ACHN (cell line): ENCODE measurements at regions not wholly inside any gene's neighbourhood (a gene's known extent, or its start where the extent isn't known, plus 50 kb on each side); places are given as distances from the start of the nearest gene placed in this dataset.

Experiments used
- DNase-seq: peaks from one replicate; pipeline ENCODE4 v3.0.0-alpha.2; 2015
- in situ Hi-C: cut with HindIII; loops from 2 replicates; pipeline ENCODE4 v1.10.0; 2017; ENCODE audit warnings: low sequenced_read_pairs, low pct_ligation_motif_present, low pct_unique_long_range_greater_than_20kb

DNA sequence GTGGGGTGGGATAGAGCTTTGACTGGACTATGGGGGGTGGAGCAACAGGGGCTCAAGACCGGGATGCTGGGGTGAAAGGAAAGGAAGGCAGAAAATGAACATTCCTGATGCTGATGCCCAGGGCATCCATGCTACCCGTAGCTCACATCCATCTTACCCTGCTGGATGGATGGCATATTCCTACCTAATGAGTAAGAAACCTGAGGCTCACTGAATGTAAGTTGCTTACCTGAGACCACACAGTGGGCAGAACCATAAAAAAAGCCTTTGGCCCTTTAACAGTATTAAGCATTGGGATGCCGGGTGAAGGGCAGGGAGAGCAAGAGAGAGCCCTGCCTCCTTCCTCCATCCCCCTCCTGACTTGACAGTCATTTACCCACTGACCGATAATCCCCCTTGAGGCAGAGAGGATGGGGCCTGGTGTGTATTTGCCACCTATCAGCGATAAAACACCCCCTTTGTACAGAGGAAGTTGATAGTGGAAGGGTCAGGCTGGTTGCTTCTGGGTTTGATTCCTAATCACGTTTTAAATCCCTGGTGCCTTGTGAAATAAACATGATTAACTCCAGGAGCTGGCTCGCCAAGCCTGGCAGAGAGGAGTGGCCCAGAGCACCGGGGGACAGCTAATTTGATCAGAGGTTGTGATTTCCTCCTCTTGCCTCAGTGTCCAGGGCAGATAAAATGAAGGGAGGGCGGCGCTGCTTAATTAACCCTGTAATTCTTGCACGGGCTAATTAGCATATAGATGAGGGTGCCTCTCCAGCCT lies 105.9 kb upstream of the HS6ST1 start:
- DNase-seq, result no peak
- in situ Hi-C loops, result no loop called here

DNA sequence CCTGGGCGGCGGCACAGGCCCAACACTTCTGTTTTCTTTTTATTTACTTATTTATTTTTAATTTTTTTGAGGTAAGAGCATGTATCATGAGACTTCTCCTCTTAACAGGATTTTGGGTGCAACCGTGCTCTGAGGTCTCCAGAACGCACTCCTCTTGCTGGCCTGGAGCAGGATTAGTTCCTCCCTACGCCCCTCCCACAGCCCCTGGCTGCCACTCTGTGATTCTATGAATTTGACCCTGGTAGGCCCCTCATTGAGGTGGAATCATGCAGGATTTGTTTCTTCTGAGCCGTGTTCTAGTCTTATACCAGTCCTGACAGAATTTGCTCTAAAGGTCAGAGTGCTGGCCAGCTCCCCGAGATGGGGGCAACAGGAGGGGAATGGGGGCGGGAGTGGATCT lies 106.5 kb upstream of the HS6ST1 start:
- in situ Hi-C loops, result no loop called here
- no peak for DNase-seq

DNA sequence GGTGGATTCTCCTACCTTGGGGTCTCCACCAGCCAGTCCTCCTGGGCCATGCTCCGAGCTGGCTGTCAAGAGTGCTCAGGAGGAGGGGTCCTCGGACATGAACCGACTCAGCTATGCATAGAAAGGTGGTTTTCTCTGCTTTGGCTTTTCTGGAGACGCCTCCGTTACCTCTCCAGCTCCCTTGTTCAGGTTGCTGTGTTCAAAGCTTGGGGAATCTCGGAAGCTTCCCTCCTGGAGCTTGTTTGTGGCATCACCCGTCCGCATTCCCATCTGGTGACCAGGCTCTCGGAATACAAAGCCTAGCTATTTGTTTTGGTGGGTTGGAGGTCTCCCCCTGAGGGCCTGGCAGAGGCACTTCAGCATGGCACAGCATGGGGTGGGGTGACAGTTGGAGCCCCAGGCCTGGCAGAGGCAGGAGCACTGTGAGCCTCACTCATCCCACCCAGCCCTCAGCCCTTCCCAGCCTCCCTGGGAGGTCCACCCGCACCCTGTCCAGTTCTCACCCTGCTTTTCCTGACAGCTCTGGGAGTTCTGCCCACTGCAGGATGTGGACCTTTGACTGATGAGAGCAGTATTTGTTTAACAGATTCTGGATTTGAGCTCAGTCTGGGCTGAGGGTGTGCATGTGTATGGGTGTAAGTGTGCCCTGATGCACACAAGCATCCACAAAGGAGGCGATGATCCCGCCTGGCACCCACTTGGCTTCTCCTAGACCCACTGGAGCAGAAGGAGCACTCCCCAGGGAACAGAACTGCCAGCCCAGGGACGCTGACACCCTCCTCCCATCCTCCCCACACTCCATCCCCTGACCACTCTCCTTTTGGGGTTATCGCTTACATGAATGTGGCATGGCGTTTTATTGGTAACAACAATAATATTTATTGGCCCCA lies 107.3 kb upstream of the HS6ST1 start:
- no peak for DNase-seq
- in situ Hi-C loops, result no loop called here

DNA sequence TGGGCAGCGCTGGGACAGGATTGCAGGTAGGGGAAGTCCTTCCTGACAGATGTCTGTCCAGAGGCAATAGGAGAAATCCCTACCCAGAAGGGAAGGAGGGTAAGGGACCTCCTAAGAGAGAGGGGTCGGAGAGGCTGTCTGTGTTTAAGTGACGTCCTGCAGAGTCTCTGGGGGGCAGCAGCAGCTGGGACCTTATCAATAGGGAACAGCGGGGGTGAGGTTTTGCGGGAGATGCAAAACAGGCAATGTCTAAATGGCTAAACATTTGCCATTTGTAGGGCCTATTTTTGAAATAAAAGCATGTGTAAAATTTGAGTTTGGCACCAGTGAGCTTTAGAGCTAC lies 108.7 kb upstream of the HS6ST1 start:
- no peak for DNase-seq

GRCh38 chr2:128428415-128428814 lies 109.7 kb upstream of the HS6ST1 start:
- no peak for DNase-seq
- in situ Hi-C loops, result no loop called here

More for the DNA sequence above, 108.7 kb upstream of the HS6ST1 start:
- in situ Hi-C loops, result no loop called here

DNA sequence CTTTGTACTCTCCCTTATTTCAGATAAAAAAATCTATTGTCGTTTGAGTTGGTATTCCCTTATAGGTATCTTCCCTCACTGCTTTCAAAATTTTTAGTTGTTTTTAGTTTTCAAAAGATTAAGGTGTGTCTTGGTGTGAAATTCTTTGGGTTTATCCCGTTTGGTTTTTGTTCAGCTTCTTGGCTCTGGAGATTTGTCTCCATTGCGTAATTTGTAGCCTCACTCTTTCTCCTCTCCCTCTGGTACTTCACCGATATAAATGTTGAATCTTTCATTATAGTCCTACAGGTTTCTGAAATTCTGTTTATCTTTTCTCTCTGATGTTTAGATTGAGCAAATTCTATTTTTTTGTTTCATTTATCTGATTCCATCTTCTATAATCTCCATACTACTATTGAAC lies 113.8 kb upstream of the HS6ST1 start:
- in situ Hi-C loops, result no loop called here
- DNase-seq, result no peak

- in situ Hi-C loops, result no loop called here
- no peak for DNase-seq
These were observed 115.4 kb upstream of the HS6ST1 start for GRCh38 chr2:128433911-128434550.

DNA sequence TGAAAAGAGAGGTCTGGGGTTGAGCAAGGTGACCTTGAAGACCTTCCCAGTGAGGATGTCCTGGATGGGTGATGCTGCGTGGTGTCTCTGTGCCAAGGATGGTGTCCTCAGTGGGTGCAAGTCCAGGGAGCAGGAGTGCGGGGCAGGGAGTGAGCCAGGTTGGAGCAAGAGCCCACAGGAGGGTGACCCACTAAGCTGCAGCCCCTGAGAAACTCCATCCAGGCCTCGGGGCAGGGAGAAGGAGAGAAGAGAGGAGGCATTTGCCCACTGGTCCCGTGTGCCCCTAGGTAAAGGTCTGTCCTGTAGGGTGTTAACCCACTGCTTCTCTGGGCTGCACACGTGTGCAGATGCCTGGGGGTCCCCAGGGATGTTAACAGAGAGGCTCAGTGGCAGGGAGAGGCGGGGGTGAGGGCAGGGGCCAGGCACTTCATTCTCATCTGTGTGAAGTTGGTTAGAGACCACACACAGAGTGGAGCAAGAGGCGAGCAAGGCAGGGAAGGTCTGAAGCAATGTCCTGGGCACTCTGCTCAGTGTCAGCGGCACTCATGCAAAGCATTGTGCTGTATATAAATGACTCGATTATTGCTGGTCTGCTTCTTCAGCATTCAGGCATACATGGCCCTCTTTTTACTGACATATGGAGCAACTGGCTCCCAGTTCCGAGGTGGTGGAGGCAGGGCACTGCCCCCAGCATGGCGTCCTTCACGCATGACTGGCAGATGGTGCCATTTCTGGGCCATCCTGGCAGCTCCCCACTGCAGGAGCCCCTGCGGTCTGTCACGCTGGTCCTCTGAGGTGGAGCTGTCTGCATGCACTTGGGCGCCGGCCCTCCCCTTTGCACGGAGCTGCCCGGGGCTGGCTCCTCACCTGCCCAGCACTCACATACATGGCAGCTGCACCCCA lies 117.2 kb upstream of the HS6ST1 start:
- in situ Hi-C loops, result no loop called here
- DNase-seq, result no peak

DNA sequence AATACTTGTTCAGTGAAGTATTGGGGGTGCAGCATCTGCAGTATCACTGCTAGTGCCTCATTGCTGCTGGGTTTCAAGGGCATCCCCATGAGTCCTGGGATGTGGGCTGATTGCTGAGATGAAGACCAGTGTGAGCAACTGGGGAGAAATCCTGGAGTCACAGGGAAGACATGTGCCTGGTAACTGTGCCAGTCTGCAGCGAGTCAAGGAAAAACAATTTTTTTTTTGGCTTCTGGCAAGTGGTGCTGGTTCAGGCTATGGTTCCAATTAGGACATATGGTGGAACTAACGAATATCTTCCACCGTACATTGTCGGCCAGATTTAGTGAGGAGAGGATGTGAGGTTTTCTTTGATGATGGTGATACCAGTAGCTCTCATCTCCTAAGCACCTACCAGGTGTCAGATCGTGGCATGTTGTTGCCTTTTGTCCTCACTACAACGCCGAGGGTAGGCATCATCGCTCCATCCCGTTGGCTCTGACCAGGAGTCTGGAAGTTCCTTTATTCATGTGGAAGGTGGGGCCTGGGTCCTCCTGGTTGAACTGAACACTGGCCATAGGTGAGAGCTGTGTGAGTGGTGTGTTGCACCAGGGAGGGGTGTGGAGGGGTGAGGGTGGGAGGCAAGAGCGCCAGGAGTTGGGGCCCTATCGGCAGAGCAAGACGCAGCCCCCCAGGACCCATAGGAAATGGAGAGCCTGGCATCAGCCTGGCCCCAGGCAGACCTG lies 118.0 kb upstream of the HS6ST1 start:
- no peak for DNase-seq
- in situ Hi-C loops, result no loop called here

GRCh38 chr2:128437204-128437565 lies 118.5 kb upstream of the HS6ST1 start:
- no peak for DNase-seq

GRCh38 chr2:128438091-128438490 lies 119.4 kb upstream of the HS6ST1 start:
- DNase-seq, result no peak
- in situ Hi-C loops, result no loop called here

More at GRCh38 chr2:128437204-128437565, 118.5 kb upstream of the HS6ST1 start:
- in situ Hi-C loops, result no loop called here

DNA sequence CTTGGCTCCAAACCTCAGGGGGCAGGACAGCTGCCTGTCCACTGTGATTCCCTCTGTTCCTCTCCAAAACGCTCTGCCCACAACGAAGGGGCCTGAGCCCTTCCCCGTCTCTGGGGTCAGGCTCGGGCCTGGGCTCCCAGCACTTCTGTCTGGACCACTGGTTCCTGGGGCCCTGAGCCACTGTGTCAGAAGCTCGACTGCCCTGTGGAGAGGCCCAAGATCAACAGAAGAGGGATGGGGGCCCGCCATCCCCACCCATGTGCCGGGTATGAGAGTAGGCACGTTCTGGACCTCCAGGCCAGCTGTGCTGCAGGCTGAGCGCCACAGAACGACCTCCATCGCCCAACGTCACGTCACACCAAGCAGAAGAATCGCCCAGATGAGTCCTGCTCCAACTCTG lies 119.9 kb upstream of the HS6ST1 start:
- no peak for DNase-seq
- in situ Hi-C loops, result no loop called here

DNA sequence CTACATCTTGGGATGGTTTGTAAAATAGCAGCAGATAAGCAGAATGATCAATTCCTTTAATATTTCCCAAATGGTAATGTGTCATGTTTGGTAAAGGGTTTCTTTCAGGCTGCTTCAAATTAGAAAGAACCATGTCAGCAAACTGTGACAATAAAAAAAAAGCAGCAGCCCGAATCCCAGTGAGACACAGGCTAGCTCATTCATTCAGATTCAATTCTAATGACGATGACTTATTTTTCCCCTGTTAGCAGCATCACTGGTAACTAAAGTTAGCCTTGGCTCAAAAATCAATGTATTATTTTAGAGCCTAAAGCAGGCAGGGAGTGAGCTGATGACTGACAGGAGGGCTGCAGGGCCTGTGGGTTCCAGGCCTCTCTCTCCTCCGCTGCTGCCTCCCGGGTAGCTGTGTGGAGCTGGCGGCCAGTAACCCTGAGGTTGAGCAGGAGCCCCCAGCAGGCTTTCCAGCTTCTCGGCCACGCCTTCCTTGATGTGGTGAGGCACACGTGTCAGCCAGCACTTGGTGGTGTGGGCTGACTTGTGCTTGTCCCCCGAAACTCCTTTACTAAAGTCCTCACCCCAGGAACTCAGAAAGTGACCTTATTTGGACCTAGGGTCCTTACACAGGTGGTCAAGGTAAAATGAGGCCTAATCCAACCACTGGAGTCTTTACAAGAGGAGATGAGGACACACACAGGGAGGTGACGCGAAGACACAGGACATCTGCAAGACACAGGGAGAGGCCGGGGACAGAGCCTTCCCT lies 120.5 kb upstream of the HS6ST1 start:
- in situ Hi-C loops, result no loop called here

DNA sequence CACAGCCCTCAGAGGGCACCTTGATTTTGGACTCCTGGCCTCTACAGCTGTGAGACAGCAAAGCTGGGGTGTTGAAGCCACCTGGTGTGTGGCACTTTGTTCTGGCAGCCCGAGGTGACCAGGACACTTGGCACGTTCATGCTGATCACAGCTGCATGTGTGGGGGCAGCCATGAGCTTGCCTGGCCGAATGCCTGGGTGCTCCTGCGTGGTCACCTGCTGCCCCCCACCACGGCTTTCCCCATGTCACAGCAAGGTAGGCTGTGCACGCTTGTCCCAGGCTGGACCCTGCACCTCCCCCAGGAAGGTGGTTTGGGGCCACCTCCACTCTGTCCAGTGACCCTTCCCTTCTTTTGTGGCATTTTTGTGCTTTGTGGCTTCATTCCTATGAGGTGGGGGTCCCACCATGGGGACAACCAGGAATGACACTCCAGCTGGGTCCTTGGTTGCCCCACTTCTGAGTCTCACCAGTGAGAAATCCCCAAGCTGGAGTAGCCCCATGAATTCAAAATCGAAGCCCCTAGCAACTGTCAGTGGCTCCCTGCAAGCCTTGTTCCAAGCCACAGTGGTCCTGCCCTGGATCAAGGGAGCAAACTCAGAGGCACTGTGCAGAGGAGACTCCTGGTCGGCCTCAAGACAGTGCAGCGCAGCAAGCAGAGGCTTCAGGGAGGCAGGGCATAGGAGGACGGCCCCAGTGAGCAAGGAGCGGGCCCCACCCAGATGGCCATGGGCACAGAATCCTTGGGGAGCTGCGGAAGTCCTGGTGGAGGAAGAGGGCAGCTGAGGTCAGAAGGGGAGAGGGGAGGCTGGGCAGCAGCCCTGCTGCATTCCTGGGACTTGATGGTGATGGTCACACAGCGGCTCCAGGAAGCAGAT lies 121.4 kb upstream of the HS6ST1 start:
- no peak for DNase-seq
- in situ Hi-C loops, result no loop called here

More for the DNA sequence above, 120.5 kb upstream of the HS6ST1 start:
- DNase-seq, result no peak

DNA sequence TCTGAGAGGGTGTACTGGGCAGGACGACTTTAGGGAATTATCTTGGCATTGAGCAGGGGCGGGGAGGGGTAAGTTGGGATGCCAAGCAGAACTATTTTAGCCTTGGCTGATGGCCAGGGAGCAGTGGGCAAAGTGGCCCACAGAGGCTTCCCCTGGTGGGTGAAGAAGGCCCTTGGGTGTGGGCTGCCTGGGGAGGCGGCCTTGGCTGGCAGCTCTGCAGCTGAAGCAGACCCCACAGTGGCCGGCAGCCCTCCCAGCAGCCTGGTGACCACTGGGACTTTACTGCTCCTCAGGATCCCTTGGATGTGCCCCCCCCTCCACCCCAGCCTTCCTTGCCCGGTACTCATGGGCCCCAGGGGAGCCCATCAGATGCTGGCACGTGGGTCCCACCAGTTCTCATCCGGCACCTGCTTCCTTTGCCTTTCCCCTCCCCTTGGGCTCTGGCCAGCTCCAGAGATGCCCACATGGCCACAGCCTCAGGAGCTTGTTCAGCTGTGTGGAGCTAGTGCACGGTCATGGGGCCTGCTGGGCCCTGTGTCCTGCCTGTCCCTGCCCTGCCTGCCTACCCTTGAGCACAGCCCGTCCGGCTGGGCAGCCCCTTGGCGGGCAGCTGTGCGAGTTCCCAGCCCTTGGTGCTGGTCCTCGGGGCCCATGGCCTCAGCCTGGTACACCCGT lies 122.1 kb upstream of the HS6ST1 start:
- DNase-seq, result no peak

More for the DNA sequence above, 122.1 kb upstream of the HS6ST1 start:
- in situ Hi-C loops, result no loop called here
